Brain pericyte (primary cell): ENCODE measurements at regions not wholly inside any gene's neighbourhood (a gene's known extent, or its start where the extent isn't known, plus 50 kb on each side); places are given as distances from the start of the nearest gene placed in this dataset.

Experiments
- DNase-seq: peaks from one replicate; pipeline ENCODE4 v3.0.0-alpha.2; 2012; ENCODE audit warnings: low read depth, low spot score

DNA sequence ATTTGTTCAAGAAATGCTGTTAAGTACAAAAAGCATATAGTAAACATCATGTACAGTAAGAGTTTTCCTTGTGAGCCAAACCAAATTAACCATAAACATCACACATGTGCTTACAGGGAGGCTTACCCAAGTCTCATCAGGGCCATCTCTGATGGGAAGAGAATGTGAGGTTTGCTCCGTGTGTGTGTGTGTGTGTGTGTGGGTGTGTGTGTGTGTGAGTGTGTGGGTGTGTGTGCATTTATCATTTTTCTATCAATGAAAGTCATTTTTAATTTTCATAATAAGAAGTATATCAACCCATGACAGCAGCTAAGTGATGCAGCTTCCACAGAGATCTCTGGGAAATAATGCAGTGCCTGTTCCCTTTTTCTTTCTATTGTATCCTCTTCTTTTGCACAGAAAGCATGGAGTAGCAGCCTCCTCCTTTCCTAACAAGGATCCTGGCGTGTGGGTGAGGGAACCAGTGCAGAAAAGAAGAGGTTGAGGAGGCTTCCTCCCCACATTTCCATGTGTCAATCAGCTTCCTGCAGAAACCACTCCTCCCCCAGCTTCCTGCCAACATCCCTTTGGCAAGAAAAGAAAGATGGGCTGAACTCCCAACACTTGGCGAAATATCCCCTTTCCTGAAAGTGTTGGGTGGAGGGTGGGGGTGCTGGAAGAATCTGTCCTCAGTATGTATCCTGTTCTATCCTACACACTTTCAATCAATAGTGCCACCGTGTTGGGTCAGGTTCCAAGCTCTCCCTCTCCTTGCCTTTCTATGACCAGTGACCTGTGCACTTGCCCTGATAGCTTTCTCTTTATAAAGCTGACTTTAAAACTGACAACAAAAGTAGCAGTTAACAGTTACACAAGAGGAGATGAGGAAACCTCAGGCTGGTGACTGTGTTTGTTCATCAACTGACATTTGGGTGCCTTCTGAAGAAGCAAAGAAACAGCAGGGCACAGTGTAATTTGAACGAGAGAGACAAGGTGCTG, 251.8 kb upstream of the CITED2 start:
- no peak for DNase-seq

DNA sequence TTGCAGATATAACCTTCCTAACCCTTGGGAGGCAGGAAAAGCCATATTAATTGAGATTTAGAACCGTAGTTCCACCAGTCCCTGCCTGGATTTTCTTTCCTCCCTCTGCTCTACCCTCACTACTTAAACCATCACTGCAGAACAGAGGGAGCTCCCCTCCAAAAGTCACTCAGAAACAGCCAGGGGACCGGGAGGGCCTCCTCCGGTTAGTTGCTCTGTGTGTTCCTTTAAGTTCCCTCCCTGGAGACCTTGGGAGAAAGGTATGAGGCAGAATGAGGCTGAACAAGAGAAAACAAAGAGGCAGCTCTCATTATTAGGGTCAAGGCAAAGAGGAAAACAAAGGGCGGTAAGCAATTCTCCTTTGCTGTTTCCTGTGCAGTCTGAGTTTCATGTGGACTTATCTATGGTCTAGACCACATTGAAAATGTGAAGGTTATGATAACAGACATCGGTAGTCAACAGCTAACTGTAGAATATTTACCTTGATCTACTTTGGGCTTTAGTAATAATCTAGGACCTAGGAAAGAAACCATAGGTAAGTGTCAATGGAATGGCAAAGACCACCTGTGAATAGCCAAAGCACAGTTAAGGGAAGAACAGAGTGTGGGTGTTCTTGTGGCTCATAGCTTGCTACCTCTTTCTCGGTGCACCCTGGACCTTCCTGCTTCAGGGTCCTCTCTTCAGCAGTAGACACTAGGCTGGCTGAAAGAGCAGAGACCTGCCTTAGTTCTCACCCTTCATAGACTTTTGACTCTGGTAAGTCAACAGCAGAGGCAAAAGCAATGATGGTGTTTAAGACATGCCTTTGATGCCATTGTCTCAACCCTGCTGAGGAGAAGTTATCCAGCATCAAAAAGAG, 250.9 kb upstream of the CITED2 start:
- no peak for DNase-seq

DNA sequence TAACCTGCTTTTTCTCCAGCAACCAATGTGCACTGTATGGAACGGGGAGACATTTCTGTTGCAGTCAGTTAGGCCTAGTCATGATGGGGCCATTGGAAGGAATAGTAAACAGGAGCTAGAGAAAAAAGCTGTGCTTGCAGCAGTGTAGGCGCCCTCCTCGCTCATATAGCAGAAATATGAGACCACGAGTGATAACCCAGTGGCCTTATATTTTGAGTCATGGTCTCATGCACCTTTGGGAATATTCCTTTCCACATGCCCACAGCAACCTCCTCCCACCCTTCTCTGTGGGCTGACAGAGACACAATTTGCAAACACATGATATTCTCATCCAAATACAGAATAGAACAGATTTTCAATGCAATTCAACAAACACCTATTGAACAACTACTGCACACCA, 248.9 kb upstream of the CITED2 start:
- no peak for DNase-seq

DNA sequence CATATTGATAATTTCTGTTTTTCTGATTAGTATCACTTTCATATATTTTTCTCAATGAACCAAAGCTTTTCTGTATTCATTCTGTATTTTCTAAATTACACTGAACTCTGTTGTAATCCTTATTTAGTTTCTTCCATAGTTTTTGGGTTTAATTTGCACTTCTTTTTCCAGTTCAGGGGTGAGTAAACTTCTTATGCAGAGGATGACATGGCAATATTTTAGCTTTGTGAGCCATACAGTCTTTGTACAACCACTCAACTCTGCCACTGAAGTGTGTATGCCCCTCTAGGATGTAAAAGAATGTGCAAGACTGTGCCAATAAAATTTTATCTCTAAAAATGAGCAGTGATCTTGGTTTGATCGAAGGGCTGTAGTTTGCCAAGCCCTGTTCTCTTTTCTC, 239.0 kb upstream of the CITED2 start:
- DNase-seq, result no peak

DNA sequence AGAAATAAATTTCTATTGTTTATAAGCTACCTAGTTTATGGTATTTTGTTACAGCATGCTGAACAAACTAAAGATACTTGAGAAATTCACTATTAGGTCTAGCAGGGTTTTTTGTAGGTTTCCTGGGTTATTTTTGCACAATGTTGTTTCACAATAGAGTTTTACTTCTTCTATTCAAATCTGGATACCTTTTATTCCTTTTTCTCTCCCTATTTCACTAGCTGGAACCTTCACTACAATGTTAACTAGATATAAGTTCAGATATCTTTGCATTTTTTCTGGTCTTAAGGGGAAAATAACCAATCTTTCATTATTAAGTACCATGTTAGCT, 237.7 kb upstream of the CITED2 start:
- no peak for DNase-seq

DNA sequence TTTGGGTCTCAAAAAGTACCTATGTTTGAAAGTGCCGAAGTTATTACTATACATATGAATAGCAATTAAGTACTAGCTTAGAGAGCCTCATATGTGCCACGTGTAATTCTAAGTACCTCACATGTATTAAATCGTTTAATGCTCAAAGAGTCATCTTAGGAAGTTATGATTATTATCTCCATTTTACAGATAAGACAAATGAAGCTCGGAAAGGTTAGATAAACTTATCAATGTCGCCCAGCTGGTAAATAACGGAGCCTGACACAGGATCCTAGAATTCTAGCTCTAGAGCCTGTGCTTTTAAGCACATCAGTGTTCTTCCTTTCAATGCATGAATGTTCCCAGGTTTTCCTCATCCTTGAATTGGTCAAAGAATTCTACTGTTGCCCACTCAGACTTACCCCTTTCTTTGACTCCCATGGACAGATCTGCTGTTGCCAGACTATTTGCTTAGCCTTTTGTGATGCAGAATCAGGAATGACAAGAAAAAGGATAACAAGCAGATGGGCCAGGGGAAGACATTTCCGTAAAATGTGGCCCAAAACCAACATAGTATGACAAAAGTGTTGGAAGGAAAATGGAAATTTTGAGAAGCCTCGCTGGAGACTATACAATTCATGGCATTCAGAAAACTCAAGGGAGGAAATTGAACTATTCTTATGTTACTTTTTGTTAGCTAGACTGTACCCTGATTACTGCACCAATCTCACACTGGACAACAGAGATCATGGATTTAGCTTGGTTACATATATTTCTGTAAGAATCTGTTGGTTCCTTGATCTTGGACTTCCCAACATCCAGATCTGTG, 237.1 kb upstream of the CITED2 start:
- no peak for DNase-seq

DNA sequence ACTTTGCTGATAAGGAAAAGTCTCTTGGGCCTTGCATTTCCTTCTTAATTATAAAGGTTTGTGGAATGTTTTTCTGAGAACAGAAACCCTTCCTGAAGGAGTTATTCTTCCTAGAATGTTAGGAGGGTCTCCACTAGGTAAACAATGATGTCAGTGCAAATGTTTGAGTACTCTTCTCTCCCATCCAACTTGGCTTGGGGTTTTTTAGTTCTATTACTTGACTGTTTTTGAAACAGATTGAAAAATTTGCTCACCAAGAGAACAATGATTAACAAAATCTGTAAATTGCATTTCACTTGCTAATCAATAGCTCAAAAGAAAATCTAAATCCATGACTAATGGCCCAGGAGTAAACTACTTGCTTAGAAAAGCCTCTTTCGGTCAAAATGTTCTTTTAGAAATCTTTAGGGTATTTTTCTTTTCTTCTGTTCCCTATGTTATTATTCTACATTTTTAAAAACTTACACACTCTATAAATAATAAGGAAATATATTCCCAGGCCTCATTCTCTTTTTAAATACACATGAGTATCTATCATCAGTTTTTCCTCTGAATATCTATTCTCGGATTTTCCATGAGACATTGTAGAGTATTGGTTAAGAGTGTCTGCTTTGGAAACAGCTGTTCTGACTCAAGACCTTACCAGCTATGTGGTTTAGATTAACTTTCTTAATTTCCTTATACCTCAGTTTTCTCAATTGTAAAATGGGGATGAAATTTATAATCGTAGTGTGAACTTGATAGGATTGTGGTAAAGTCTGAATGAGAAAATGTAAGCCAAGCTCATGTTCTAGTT, 234.2 kb upstream of the CITED2 start:
- no peak for DNase-seq

DNA sequence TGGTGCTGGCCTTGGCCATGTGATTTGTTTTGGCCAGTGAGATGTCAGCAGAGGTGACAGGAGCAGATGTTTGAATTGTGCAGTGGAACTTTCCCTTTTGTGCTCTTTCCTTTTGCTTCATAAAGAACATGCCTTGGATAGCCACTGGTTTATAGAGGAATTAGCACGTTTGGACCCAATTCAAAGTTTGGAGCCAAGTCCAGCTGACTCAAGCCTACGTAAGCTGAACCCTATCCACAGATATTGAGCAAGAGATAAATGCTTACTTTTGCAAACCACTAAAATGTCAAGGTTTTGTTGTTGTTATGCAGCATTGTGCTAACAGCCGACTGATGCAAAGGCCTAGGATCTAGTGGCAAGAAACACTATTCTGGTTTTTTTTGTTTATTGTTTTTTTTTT, 230.9 kb upstream of the CITED2 start:
- no peak for DNase-seq

DNA sequence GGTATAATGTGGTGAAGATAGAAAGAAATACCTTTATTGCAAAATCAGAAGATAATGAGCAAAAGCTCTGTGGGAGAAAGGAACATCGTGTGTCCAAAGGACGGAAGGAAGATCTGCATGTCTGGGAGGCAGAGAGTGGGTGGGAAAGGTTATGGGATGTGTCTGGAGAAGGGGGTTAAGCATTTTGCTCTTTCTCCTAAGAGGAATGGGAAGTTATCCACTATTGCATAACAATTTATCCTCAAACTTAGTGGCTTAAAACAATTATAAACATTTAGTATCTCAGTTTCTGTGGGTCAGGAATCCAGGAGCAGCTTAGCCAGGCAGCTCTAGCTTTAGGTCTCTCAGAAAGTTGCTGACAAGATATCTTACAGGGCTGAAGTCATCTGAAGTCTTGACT, 229.1 kb upstream of the CITED2 start:
- no peak for DNase-seq

DNA sequence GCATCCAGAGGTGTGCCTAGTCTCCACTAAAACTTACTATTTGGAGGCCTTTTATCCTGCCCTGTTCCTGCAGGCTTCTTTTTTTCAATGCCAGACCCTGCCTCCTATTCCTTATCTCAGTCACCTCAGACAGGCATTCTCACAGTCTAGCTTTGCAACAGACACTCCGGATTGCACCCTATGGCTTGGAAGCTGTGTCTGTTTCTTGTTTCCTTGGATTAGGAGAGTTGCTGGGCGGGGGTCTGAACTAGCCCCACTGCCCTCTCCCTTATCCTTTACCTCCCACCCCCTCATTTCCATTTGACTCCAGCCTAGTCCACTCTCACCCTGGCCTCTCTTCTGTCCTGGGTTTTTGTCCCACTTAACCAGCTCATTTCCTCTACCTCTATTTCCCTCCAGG, 228.1 kb upstream of the CITED2 start:
- no peak for DNase-seq

DNA sequence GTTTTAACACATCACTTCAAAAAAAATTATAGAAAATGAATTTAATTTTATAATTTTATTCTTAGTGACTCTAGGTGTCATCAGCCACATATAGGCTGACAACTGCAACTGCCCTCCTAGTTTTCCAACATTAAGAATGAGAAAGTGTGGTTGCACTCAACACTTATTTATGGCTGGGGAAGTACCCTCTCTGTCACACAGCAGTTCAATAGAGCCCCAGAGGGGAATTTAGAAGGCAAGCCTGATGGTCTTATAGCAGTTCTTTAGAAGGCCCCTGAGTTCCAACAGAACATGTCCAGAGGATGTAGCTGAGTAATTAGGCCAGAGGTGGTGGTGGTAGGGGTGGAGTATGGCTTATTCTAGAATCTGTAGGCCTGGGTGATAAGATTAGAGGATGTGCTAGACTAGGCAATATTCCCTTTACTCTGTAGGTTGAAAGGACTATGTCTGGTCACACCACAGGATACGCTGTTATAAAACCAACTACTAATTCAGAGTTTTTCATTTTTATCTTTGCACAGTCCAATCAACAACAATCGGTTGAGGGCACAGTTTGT, 226.5 kb upstream of the CITED2 start:
- no peak for DNase-seq

DNA sequence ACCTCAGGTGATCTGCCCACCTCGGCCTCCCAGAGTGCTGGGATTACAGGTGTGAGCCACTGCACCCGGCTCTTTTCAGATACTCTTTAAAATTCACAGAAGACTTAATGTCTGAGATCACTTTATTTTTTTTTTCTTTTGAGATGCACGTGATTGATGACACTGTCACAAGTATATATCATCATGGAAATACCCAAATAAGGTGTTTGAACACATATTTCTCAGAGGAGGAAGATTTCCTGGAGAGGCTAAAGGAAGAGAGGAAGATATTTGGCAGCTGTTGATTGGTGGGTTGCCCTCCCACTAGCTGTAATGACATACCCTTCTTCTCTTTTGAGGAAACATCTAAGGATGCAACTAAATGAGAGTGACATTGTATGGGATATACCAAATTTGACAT, 225.9 kb upstream of the CITED2 start:
- no peak for DNase-seq

DNA sequence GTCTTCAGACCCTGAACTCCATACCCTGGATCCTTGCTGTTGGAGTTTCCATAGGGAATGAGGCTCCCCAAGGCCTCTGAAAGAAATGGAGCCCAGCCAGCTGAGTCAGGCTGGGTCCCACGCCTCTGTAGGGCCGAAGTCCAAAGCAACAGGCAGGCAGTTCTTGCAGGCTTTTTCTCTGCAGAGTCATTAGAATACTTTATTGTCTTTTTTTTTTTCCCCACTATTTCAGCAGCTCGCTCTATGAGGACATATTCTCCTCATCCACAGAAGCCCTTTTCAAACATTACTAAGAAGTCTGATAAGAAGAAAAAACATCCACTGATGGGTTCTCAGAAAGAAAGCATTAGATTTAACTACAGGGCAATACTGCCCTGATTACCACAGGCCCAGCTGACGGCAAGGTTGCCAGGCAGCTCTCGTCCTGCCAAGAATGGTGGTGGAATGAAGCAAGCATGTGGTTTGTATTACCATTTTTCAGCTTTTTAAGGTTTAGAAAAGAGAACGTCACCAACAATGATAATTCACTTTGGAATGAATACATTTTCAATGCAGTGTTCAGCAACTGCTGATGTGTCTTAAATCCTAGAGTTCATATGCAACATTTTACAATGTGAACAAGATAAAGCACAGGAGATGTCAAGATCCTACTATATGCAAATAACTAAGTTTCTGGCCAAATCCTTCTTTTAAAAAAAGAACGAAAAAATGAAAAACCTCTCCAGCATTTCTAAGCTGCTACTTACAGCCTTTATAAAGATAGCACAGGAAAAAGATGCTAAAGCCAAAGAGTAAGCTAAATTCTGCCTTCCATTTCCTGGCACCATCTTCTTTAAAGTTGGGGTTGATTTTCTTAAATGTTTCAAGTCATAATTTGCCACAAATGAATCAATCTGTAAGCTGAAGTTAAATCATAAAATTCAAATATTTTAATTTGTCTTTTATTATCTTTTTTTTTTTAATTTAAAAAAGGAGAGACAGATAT, 223.6 kb upstream of the CITED2 start:
- peak; percentile 64 for DNase-seq

DNA sequence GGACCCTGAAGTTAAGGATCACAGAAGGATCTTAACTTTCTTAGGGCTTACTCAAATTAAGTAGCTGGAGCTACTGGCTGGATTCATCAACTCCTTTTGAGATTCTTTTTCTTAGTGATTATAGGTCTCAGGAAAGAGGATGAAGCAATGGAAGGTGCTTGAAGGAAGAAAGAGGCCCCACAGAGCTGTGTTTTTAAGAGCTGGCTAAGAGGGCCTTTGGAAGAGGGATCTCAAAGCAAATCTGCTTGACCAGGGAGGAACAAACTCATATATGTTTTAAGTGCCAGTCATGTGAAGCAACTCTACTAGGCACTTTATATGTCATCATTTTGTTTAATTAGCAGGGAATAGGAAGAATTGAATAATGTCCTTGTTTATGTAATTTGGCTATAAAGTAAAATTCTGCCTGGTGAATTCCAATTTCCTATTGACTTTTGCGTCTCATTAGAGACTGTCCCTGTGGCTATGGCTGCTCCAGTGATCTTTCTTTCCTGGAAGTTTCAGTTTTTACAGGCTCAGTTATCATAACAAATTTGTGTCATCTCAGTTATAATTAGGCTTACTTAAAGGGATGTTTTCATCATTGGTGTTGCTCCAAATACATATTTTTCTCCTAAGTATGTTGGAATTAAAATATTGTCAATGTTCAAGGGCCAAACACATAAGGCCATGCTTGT, 222.8 kb upstream of the CITED2 start:
- DNase-seq, result no peak

DNA sequence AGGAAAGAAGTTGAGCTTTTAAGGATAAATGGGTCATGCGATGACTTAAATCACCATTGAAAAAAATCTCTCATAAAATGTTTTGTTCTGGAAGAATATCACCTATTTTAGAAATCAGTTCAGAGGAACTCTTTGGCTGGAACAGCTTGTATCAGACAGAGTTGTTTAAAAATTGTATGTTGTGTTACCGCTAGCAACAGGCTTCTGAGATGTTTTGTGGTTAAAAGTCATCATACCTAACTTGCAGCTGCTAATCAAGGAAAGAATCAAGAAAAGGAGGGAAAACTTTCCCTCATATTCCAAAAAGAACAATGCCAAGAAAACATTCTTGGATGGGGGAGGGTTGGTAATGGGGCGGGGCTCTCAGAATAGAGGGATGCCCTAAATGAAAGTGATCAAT, 220.7 kb upstream of the CITED2 start:
- DNase-seq, result no peak

DNA sequence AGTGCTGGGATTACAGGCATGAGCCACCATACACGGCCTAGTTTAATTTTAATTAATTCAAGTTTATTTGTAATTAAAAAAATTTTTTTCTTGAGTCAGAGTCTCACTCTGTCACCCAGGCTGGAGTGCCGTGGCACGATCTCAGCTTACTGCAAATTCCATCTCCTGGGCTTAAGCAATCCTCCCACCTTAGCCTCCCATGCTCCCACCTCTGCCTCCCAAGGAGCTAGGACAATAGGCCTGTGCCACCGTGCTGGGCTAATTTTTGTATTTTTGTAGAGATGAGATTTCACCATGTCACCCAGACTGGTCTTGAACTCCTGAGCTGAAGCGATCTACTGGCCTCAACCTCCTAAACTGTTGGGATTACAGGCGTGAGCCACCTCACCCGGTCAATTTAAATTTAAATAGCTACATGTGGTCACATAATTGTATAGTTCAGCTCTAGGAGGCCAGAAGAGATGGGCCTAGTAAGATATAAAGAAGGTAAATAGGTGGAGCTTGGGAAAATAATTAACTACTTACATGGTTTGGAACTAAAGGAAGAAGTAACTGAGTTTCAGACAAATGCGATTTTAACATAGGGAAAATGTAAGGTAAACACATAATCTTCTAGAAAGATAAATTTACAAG, 220.0 kb upstream of the CITED2 start:
- no peak for DNase-seq

DNA sequence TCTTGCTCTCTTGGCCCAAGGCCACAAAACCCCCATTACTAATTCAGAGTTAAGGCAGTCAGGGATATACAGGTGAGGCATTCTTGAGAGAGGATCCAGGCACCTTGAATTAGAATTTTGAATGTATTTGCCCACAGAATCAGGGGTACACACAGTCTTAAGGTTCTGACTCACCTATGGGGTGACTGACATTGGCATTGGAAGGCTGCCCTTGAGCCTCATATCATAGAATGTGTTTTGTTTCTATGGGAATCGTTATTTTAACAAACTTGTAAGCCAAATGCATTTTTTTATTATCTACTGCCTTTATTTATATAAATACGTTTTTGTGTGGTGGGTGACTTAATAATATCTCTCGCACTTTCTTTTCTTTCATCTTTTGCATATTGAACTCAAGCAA, 218.6 kb upstream of the CITED2 start:
- DNase-seq, result no peak

DNA sequence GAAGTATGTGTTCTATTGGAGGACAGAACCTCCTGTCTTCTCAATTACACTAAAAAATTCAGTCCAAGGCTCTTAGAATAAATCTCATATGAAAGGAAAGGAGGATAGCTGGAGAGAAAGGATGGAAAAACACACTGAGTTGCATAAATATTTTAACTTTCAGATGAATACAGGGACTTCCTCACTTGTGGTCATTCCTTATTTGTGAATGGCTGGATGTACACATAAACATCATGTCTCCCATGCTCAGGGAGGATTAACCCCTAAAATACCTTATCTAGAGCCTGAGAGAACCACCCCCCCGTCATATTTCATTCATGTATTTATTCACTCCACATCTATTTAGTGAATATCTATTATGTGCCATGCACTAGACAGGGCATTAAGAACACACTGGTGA, 217.6 kb upstream of the CITED2 start:
- no peak for DNase-seq
